A549 (cell line): ENCODE measurements at regions not wholly inside any gene's neighbourhood (a gene's known extent, or its start where the extent isn't known, plus 50 kb on each side); places are given as distances from the start of the nearest gene placed in this dataset.

Source experiments
- ATAC-seq, 2 experiments: fragments of 200-7000 bp in 1 of 2; fragments of >200 bp in 1 of 2; cut with Nextera tagmentation in 1 of 2; cut with Tn5 transposase in 1 of 2; 3 replicates each; pipeline versions ENCODE4 v1.8.0 to v1.9.1; 2018 to 2020; ENCODE audit warnings: mild to moderate bottlenecking in 1 of 2, moderate library complexity in 1 of 2
- CTCF ChIA-PET: fragments of 300-600 bp; sonication (Branson Sonifier 250); formaldehyde crosslinking; extraction: SDS; loops from one replicate; lab custom pipeline; 2021; ENCODE audit warnings: antibody characterized with exemption, inconsistent platforms; lab: Yijun Ruan, JAX
- POLR2A ChIA-PET: fragments of 350-600 bp; formaldehyde crosslinking; extraction: SDS; loops from one replicate; lab custom pipeline; 2021; ENCODE audit warnings: antibody characterized with exemption, inconsistent platforms; lab: Yijun Ruan, JAX
- DNase-seq, 2 experiments: peaks; one replicate each; pipeline versions ENCODE4 v3.0.0 to v3.0.0-alpha.2; 2011 to 2016; ENCODE audit warnings: low read depth in 1 of 2, low spot score in 1 of 2
- FAIRE-seq: peaks from 2 replicates; lab custom pipeline; 2011; peaks lifted over from hg19 to GRCh38; lab: Jason Lieb, UNC
- H3K27ac ChIP-seq, 2 experiments: fragments of >200 bp; sonication (Bioruptor Twin); formaldehyde crosslinking; 3 replicates each; pipeline ENCODE4 v1.5.1; 2016 to 2017
- H3K4me1 ChIP-seq: fragments of >200 bp; sonication (Bioruptor Twin); formaldehyde crosslinking; 3 replicates; pipeline ENCODE4 v1.6.1; 2016
- H3K4me2 ChIP-seq: fragments of >200 bp; sonication (Bioruptor Twin); formaldehyde crosslinking; 3 replicates; pipeline ENCODE4 v1.6.1; 2016
- H3K4me3 ChIP-seq: fragments of >200 bp; sonication (Bioruptor Twin); formaldehyde crosslinking; 3 replicates; pipeline ENCODE4 v1.5.1; 2016
- H3K9me3 ChIP-seq: fragments of >200 bp; sonication (Bioruptor Twin); formaldehyde crosslinking; 3 replicates; pipeline ENCODE4 v1.6.1; 2016
- ATOH8 ChIP-seq: fragments of 250-450 bp; sonication (Bioruptor Pico); IDR thresholded peaks from 2 replicates; pipeline ENCODE4 v1.5.0; 2020; ENCODE audit warnings: low read depth, mild to moderate bottlenecking, moderate library complexity
- BHLHE40 ChIP-seq: IDR thresholded peaks from 2 replicates; pipeline ENCODE4 v1.6.1; 2012; ENCODE audit warnings: low read depth, low read length, inconsistent platforms
- CTCF ChIP-seq: fragments of >200 bp; sonication (Bioruptor Twin); formaldehyde crosslinking; IDR thresholded peaks from 3 replicates; pipeline ENCODE4 v1.5.1; 2016
- EHF ChIP-seq: fragments of 250-450 bp; sonication (Bioruptor Pico); IDR thresholded peaks from 2 replicates; pipeline ENCODE4 v1.5.0; 2020; ENCODE audit warnings: mild to moderate bottlenecking
- EP300 ChIP-seq, 2 experiments: fragments of >200 bp; sonication (Bioruptor Twin); formaldehyde crosslinking; IDR thresholded peaks; 2 replicates in 1 of 2; 3 replicates in 1 of 2; pipeline ENCODE4 v1.6.1; 2016 to 2017
- FOSB ChIP-seq: fragments of 250-450 bp; sonication (Bioruptor Pico); IDR thresholded peaks from 2 replicates; pipeline ENCODE4 v1.5.0; 2020; ENCODE audit warnings: mild to moderate bottlenecking, moderate library complexity
- FOSL2 ChIP-seq, 2 experiments: fragments of 450-650 bp in 1 of 2; fragments of >200 bp in 1 of 2; sonication (Bioruptor Twin) in 1 of 2; formaldehyde crosslinking; IDR thresholded peaks; 2 replicates each; pipeline versions ENCODE4 v1.5.0 to v1.6.1; 2016 to 2020; ENCODE audit warnings: mild to moderate bottlenecking in 1 of 2, moderate library complexity in 1 of 2
- FOXS1 ChIP-seq: fragments of 250-450 bp; sonication (Bioruptor Pico); IDR thresholded peaks from 2 replicates; pipeline ENCODE4 v1.5.0; 2020; ENCODE audit warnings: mild to moderate bottlenecking, moderate library complexity
- GATA3 ChIP-seq: IDR thresholded peaks from 2 replicates; pipeline ENCODE4 v1.6.1; 2012; ENCODE audit warnings: borderline replicate concordance
- HEYL ChIP-seq: fragments of 250-450 bp; sonication (Bioruptor Pico); IDR thresholded peaks from 2 replicates; pipeline ENCODE4 v1.8.0; 2021; ENCODE audit warnings: mild to moderate bottlenecking, moderate library complexity
- HOXB13 ChIP-seq: fragments of 250-450 bp; sonication (Bioruptor Pico); IDR thresholded peaks from 2 replicates; pipeline ENCODE4 v1.5.0; 2020; ENCODE audit warnings: low read depth, mild to moderate bottlenecking, moderate library complexity
- HOXB5 ChIP-seq: fragments of 250-450 bp; sonication (Bioruptor Pico); IDR thresholded peaks from 2 replicates; pipeline ENCODE4 v1.5.0; 2020; ENCODE audit warnings: mild to moderate bottlenecking, moderate library complexity
- MAX ChIP-seq: IDR thresholded peaks from 2 replicates; pipeline ENCODE4 v1.6.1; 2012
- NR3C1 ChIP-seq: fragments of >200 bp; sonication (Bioruptor Twin); formaldehyde crosslinking; IDR thresholded peaks from 3 replicates; pipeline ENCODE4 v1.6.1; 2017
- POLR2AphosphoS2 ChIP-seq: conservative IDR thresholded peaks from 2 replicates; pipeline ENCODE4 v1.6.1; 2012; ENCODE audit warnings: low read length, improper control_type of control experiment, inconsistent platforms
- RCOR1 ChIP-seq: fragments of 150-350 bp; IDR thresholded peaks from 2 replicates; pipeline ENCODE4 v1.6.1; 2014; ENCODE audit warnings: antibody characterized with exemption, low read length, low read depth
- REST ChIP-seq: fragments of 200-600 bp; sonication (generic); IDR thresholded peaks from 2 replicates; pipeline ENCODE4 v1.6.1; 2016; ENCODE audit warnings: antibody characterized with exemption, mild to moderate bottlenecking, moderate library complexity
- SMC3 ChIP-seq: fragments of >200 bp; sonication (Bioruptor Twin); formaldehyde crosslinking; IDR thresholded peaks from 3 replicates; pipeline ENCODE4 v1.6.1; 2018; ENCODE audit warnings: inconsistent platforms
- TFCP2L1 ChIP-seq: fragments of 250-450 bp; sonication (Bioruptor Pico); IDR thresholded peaks from 2 replicates; pipeline ENCODE4 v1.5.0; 2021; ENCODE audit warnings: mild to moderate bottlenecking
- TP53 ChIP-seq: fragments of 250-450 bp; sonication (Bioruptor Pico); IDR thresholded peaks from 2 replicates; pipeline ENCODE4 v1.5.0; 2021; ENCODE audit warnings: mild to moderate bottlenecking, moderate library complexity
- ZNF302 ChIP-seq: fragments of 250-450 bp; sonication (Bioruptor Pico); IDR thresholded peaks from 2 replicates; pipeline ENCODE4 v1.9.0; 2021; ENCODE audit warnings: inconsistent platforms, mild to moderate bottlenecking, moderate library complexity
- WGBS: methylation state at CpG from one replicate; pipeline ENCODE4 v1.1.6; 2017; ENCODE audit errors: missing lambda C conversion rate; 5-methylcytosine and 5-hydroxymethylcytosine counted together
- TF ChIP-seq, protein P1 (sequence below): fragments of 150-350 bp; IDR thresholded peaks from 2 replicates; pipeline ENCODE4 v1.6.1; 2014; ENCODE audit warnings: low read depth, mild to moderate bottlenecking, low read length
- TF ChIP-seq, protein P2 (sequence below): fragments of 250-450 bp; sonication (Bioruptor Pico); IDR thresholded peaks from 2 replicates; pipeline ENCODE4 v1.5.0; 2021; ENCODE audit warnings: mild to moderate bottlenecking, moderate library complexity, borderline replicate concordance

GRCh38 chr10:110397856-110398255 is 93.1 kb upstream of the SMNDC1 start (continued):
- TF ChIP-seq REST (no peak), EP300 (IDR thresholded peaks at IDR 0.05) (no peak), MAX (no peak), HEYL (CRISPR knock-in tag) (no peak), FOSB (CRISPR knock-in tag) (no peak), EHF (CRISPR knock-in tag) (peak; percentile 15; the same call in 1 of the 2 replicates), POLR2AphosphoS2 (no peak), FOXS1 (CRISPR knock-in tag) (no peak), ATOH8 (0 out of 2 replicates have a peak, but pooled peaks have one; percentile 10)
- TF ChIP-seq, protein P1, sequence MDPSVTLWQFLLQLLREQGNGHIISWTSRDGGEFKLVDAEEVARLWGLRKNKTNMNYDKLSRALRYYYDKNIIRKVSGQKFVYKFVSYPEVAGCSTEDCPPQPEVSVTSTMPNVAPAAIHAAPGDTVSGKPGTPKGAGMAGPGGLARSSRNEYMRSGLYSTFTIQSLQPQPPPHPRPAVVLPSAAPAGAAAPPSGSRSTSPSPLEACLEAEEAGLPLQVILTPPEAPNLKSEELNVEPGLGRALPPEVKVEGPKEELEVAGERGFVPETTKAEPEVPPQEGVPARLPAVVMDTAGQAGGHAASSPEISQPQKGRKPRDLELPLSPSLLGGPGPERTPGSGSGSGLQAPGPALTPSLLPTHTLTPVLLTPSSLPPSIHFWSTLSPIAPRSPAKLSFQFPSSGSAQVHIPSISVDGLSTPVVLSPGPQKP, result no peak
- TF ChIP-seq, all 56 proteins: peak for 7

DNA sequence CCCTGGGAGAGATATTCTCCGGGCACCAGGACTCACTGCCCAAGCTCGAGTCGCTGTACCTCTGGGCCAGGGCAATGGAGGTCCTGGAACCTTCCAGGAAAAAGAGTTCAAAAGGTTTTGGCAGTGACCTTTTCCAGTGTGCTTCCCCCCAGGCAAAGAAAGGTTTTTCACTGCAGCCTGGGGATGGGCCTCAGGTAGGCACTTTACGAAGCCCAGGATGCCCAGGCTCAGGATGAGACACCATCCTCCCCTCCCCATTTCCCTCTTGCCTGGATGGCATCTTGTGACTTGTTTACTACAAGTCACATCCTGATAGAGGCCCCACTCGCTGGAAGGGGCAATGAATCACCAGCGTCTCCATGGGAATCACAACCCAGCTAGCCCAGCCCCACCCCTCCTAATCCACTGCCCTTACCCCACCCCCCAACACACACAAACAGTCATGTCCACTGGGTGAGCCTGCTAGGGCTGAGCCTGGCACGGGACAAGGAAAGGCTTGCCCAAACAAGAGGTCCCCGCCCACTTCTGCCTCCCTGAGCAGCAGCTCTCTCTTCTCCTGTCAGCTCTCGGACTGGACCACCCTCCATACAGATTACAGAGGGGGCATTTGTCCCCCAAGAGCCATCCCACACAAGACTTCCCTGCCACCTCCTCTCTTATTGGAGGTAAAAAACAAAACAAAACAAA is 93.8 kb upstream of the SMNDC1 start:
- WGBS, result 15% methylated on average over 9 of the region's 9 CpGs
- POLR2A ChIA-PET, result interaction anchor here (0.5 to 2.6 kb wide), 13 partner anchors 10 to 102 kb away, joined by 3 to 13 read pairs (median 4); partner anchors contain the start of gene DUSP5
- Histone ChIP-seq H3K9me3 (no peaks in the 10 kb centered on the region), H3K27ac (peak overlapping the region; percentile 99), H3K4me2 (peak overlapping the region; percentile 92), H3K4me3 (peak overlapping the region; percentile 23; the same call in 1 of the 3 replicates), H3K4me1 (peaks cover 77% of the 10 kb centered on the region)
- DNase-seq (peak; percentile 98 to 99), ATAC-seq (peak; percentile 87), FAIRE-seq (no peak)
- CTCF ChIA-PET, result interaction anchor here (0.8 to 11.0 kb wide), 12 partner anchors 10 to 148 kb away, joined by 3 to 70 read pairs (median 4); no protein-coding TSS in a partner anchor
- TF ChIP-seq FOSL2 (IDR thresholded peaks at IDR 0.05) (peak; percentile 90), FOSL2 (CRISPR knock-in tag; IDR thresholded peaks at IDR 0.05) (peak; percentile 94), GATA3 (peak; percentile 80), FOXS1 (CRISPR knock-in tag) (peak; percentile 59; the same call in 1 of the 2 replicates), EP300 (IDR thresholded peaks at IDR 0.05) (peak; percentile 87 to 89; a peak in 4 of 5 replicates), HOXB5 (CRISPR knock-in tag) (peak; percentile 92), FOSB (CRISPR knock-in tag) (peak; percentile 73; the same call in 1 of the 2 replicates), HOXB13 (CRISPR knock-in tag) (peak; percentile 93; the same call in 1 of the 2 replicates), SMC3 (peak; percentile 43; the same call in 1 of the 3 replicates), EHF (CRISPR knock-in tag) (0 out of 2 replicates have a peak, but pooled peaks have one; percentile 67), ZNF302 (CRISPR knock-in tag) (0 out of 2 replicates have a peak, but pooled peaks have one; percentile 37), RCOR1 (no peak), BHLHE40 (peak; percentile 96), ATOH8 (peak; percentile 87), TP53 (CRISPR knock-in tag) (no peak), NR3C1 (no peak), CTCF (no peak), TFCP2L1 (CRISPR knock-in tag) (peak; percentile 68; the same call in 1 of the 2 replicates)
- TF ChIP-seq, protein P2, sequence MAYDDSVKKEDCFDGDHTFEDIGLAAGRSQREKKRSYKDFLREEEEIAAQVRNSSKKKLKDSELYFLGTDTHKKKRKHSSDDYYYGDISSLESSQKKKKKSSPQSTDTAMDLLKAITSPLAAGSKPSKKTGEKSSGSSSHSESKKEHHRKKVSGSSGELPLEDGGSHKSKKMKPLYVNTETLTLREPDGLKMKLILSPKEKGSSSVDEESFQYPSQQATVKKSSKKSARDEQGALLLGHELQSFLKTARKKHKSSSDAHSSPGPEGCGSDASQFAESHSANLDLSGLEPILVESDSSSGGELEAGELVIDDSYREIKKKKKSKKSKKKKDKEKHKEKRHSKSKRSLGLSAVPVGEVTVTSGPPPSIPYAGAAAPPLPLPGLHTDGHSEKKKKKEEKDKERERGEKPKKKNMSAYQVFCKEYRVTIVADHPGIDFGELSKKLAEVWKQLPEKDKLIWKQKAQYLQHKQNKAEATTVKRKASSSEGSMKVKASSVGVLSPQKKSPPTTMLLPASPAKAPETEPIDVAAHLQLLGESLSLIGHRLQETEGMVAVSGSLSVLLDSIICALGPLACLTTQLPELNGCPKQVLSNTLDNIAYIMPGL (CRISPR knock-in tag), result no peak
